Nephron progenitor cell (in vitro differentiated cells): ENCODE measurements at regions not wholly inside any gene's neighbourhood (a gene's known extent, or its start where the extent isn't known, plus 50 kb on each side); places are given as distances from the start of the nearest gene placed in this dataset.

ENCODE experiments used
- DNase-seq: peaks from one replicate; pipeline ENCODE4 v3.0.0; 2021
- H3K27ac Mint-ChIP-seq: 2 replicates; pipeline ENCODE4 v1.8.0; 2021; ENCODE audit warnings: mild to moderate bottlenecking, moderate library complexity, mixed read lengths
- H3K27me3 Mint-ChIP-seq: 2 replicates; pipeline ENCODE4 v1.8.0; 2021; ENCODE audit warnings: mild to moderate bottlenecking, low read depth, mixed read lengths; ENCODE audit not compliant: poor library complexity
- H3K36me3 Mint-ChIP-seq: 2 replicates; pipeline ENCODE4 v1.8.0; 2021; ENCODE audit warnings: low read depth, mixed read lengths
- H3K4me1 Mint-ChIP-seq: 2 replicates; pipeline ENCODE4 v1.8.0; 2021; ENCODE audit warnings: mixed read lengths
- H3K4me3 Mint-ChIP-seq: 2 replicates; pipeline ENCODE4 v1.8.0; 2021; ENCODE audit warnings: mild to moderate bottlenecking, moderate library complexity, mixed read lengths
- H3K9me3 Mint-ChIP-seq: 2 replicates; pipeline ENCODE4 v1.8.0; 2021; ENCODE audit warnings: mild to moderate bottlenecking, moderate library complexity, mixed read lengths
- CTCF ChIP-seq: fragments of 200-600 bp; sonication (generic); IDR thresholded peaks from 2 replicates; pipeline ENCODE4 v1.5.0; 2021; ENCODE audit warnings: antibody characterized with exemption

GRCh38 chr3:190734490-190734889 is 128.0 kb downstream of the GMNC start:
- Mint-ChIP-seq H3K27me3 (peaks cover 5% of the 10 kb centered on the region), H3K9me3 (no peaks in the 10 kb centered on the region), H3K27ac (no peak overlapping the region), H3K4me1 (peaks cover 19% of the 10 kb centered on the region), H3K36me3 (no peaks in the 10 kb centered on the region), H3K4me3 (no peak overlapping the region)
- DNase-seq: no peak
- TF ChIP-seq CTCF: no peak

GRCh38 chr3:190733591-190734146 is 128.8 kb downstream of the GMNC start:
- Mint-ChIP-seq H3K4me1 (peaks cover 19% of the 10 kb centered on the region), H3K4me3 (no peak overlapping the region), H3K36me3 (no peaks in the 10 kb centered on the region), H3K27me3 (peaks cover 5% of the 10 kb centered on the region), H3K27ac (peak overlapping the region; percentile 76), H3K9me3 (no peaks in the 10 kb centered on the region)
- no peak for DNase-seq
- TF ChIP-seq CTCF: no peak

GRCh38 chr3:190731596-190731995 is 130.9 kb downstream of the GMNC start:
- DNase-seq: no peak
- H3K36me3 Mint-ChIP-seq: no peaks in the 10 kb centered on the region
- H3K4me1 Mint-ChIP-seq: peaks cover 19% of the 10 kb centered on the region
- no peak overlapping the region for H3K4me3 Mint-ChIP-seq
- TF ChIP-seq CTCF: no peak
- peaks cover 5% of the 10 kb centered on the region for H3K27me3 Mint-ChIP-seq
- H3K27ac Mint-ChIP-seq: peak overlapping the region; percentile 68
- H3K9me3 Mint-ChIP-seq: no peaks in the 10 kb centered on the region

- Mint-ChIP-seq H3K27ac (no peak overlapping the region), H3K4me3 (no peak overlapping the region)
- DNase-seq: no peak
These were observed 133.8 kb downstream of the GMNC start for GRCh38 chr3:190728574-190729246.

GRCh38 chr3:190722181-190722905 is 140.2 kb downstream of the GMNC start:
- Mint-ChIP-seq H3K27me3 (peaks cover 2% of the 10 kb centered on the region), H3K9me3 (no peaks in the 10 kb centered on the region), H3K4me3 (no peak overlapping the region), H3K36me3 (no peaks in the 10 kb centered on the region), H3K27ac (no peak overlapping the region), H3K4me1 (peaks cover 14% of the 10 kb centered on the region)
- no peak for DNase-seq
- no peak for TF ChIP-seq CTCF

More at GRCh38 chr3:190728574-190729246, 133.8 kb downstream of the GMNC start:
- Mint-ChIP-seq H3K9me3 (no peaks in the 10 kb centered on the region), H3K27me3 (peaks cover 5% of the 10 kb centered on the region), H3K4me1 (peaks cover 20% of the 10 kb centered on the region), H3K36me3 (no peaks in the 10 kb centered on the region)
- TF ChIP-seq CTCF: no peak
